GM12872 (cell line): ENCODE measurements at regions not wholly inside any gene's neighbourhood (a gene's known extent, or its start where the extent isn't known, plus 50 kb on each side); places are given as distances from the start of the nearest gene placed in this dataset.

Source experiments
- CTCF ChIP-seq: IDR thresholded peaks from 3 replicates; pipeline ENCODE4 v1.5.1; 2011; ENCODE audit warnings: low read depth, mild to moderate bottlenecking, low read length, moderate library complexity; ENCODE audit not compliant: insufficient read depth

GRCh38 chr10:62652564-62652963 is 152.0 kb upstream of the ADO start:
- no peak for TF ChIP-seq CTCF

- TF ChIP-seq CTCF: no peak
Observed at GRCh38 chr10:62653254-62653653, 151.3 kb upstream of the ADO start.

GRCh38 chr10:62654966-62655336 is 149.6 kb upstream of the ADO start:
- no peak for TF ChIP-seq CTCF

GRCh38 chr10:62655337-62655994 is 149.1 kb upstream of the ADO start:
- TF ChIP-seq CTCF: no peak

- TF ChIP-seq CTCF: no peak
Observed at GRCh38 chr10:62657244-62657835, 147.2 kb upstream of the ADO start.

GRCh38 chr10:62658516-62658915 is 146.0 kb upstream of the ADO start:
- TF ChIP-seq CTCF: no peak

- TF ChIP-seq CTCF: no peak
Observed at GRCh38 chr10:62661143-62661542, 143.4 kb upstream of the ADO start.

GRCh38 chr10:62662486-62662885 is 142.0 kb upstream of the ADO start:
- no peak for TF ChIP-seq CTCF
